Skeletal muscle satellite cell (primary cell): ENCODE measurements at regions not wholly inside any gene's neighbourhood (a gene's known extent, or its start where the extent isn't known, plus 50 kb on each side); places are given as distances from the start of the nearest gene placed in this dataset.

Experiments used
- H3K27me3 ChIP-seq: 2 replicates; pipeline ENCODE4 v1.7.0; 2013; ENCODE audit warnings: low read length; ENCODE audit not compliant: control insufficient read depth, insufficient read depth
- H3K36me3 ChIP-seq: 2 replicates; pipeline ENCODE4 v1.7.0; 2013; ENCODE audit warnings: mild to moderate bottlenecking, control low read depth, low read length; ENCODE audit not compliant: insufficient read depth
- H3K4me1 ChIP-seq: 2 replicates; pipeline ENCODE4 v1.7.0; 2013; ENCODE audit warnings: low read length; ENCODE audit not compliant: control insufficient read depth, insufficient read depth
- H3K4me2 ChIP-seq: 2 replicates; pipeline ENCODE4 v1.7.0; 2013; ENCODE audit warnings: mild to moderate bottlenecking, low read length
- H3K4me3 ChIP-seq: 2 replicates; pipeline ENCODE4 v1.7.0; 2013; ENCODE audit warnings: low read length
- H3K9ac ChIP-seq: 2 replicates; pipeline ENCODE4 v1.7.0; 2013; ENCODE audit warnings: mild to moderate bottlenecking, low read depth, low read length, moderate library complexity
- H3K9me3 ChIP-seq: replicated peaks from 2 replicates; pipeline ENCODE4 v1.7.0; 2013; ENCODE audit warnings: mild to moderate bottlenecking, control low read depth, low read length

DNA sequence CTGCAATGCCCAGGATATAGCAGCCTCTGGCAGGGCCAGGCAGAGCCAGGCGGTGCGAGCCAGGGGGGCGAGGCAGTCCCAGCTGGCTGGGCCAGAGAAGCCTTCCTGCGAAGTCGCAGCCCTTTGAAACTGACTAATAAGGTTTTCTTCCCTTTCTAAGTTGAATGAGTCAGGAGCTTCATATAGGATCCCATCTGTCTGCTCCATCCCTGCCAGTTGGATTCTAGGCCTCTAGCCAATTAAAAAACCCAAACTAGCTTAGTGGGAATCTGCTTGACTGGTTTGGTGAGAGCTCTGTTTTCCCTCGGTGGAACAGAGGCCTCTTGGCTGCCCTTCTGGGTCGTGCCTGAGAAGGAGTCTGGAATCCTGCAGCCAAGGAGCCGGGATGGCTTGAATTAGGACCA is 70.1 kb upstream of the RAPGEF1 start:
- H3K4me1 ChIP-seq = peaks cover 11% of the 10 kb centered on the region
- no peak overlapping the region for H3K4me2 ChIP-seq
- peaks cover 92% of the 10 kb centered on the region for H3K27me3 ChIP-seq
- H3K9me3 ChIP-seq = no peaks in the 10 kb centered on the region
- H3K9ac ChIP-seq = no peak overlapping the region
- no peak overlapping the region for H3K4me3 ChIP-seq
- no peaks in the 10 kb centered on the region for H3K36me3 ChIP-seq

DNA sequence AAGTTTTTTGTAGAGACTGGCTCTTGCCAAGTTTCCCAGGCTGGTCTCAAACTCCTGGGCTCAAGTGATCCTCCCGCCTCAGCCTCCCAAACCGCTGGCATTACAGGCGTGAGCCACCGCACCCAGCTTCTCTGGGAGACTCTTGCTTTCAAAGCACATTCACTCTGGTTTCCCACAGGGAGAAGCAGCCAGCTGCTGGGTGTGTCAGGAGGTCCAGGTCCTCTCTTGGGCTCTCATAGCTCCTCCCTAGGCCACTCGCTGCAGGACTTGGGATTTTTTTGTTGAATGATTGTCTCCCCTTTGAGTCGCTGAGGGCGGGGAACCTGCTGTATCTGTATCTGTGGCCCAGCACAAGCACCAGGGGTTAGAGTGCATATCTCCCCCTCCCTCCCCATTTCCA is 68.4 kb upstream of the RAPGEF1 start:
- H3K9me3 ChIP-seq = no peaks in the 10 kb centered on the region
- no peaks in the 10 kb centered on the region for H3K36me3 ChIP-seq
- no peak overlapping the region for H3K4me3 ChIP-seq
- H3K4me1 ChIP-seq = peaks cover 7% of the 10 kb centered on the region
- H3K4me2 ChIP-seq = no peak overlapping the region
- H3K9ac ChIP-seq = no peak overlapping the region
- peaks cover 91% of the 10 kb centered on the region for H3K27me3 ChIP-seq

DNA sequence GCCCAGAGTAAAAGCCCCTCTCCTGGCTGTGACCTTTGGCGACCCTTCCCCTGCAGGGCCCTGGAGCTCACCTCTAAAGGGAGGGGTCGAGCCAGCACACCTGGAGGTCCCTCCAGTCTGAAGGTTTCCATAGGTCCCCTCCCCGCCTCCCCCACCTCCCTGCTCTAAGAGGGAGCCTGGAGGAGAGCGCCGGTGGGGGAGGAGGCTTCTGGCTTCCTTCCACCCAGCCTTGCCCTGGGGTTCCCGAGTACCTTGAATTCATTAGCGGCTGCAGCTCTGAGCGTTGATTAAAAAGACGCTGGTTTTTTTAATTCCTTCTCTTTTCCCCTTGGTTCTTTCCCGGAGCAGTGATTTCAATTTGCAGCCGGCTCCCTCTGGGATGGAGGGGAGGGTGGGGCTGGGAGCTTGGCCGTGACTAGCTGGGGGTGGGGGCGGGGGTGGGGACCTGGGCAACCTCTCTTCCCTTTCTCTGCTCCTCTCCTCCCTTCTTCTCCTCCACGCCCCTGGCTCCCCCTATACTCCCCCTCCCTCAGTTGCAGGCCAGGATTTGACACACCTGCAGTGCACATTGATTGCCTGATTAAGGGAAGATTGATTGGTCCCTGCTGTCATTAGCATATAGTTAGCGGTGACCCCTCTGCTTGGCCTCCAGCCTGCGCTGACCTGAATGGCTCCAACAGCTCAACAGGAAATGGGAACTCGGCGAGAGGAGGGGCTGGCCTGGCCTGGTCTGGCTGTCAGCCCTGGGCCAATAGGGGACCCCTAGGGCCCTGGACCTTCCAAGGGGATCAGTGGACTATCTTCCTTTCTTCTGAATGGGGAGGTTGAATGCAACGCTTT is 67.5 kb upstream of the RAPGEF1 start:
- Histone ChIP-seq H3K4me3 (no peak overlapping the region), H3K4me1 (no peaks in the 10 kb centered on the region), H3K9me3 (no peaks in the 10 kb centered on the region), H3K27me3 (peaks cover 88% of the 10 kb centered on the region), H3K36me3 (no peaks in the 10 kb centered on the region), H3K4me2 (no peak overlapping the region), H3K9ac (no peak overlapping the region)

DNA sequence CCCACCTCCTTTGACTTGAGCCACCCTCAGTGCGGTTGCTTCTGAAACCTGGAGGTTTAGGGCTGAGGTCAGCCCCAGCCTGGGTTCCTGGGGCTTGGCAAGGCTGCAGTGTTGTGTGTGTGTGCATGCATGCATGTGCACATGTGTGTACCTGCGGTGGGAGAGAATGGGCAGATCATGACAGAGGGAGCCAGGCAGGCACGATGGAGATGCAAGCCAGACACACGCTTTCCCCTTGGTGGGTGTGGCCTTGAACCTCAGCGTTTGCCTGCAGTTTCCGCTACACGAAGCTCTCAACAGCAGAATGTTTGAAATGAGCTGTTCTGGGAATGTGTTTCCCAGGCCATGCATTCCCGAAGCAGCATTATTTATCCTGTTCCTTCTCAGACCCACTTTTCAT is 65.9 kb upstream of the RAPGEF1 start:
- H3K4me2 ChIP-seq = no peak overlapping the region
- no peak overlapping the region for H3K4me3 ChIP-seq
- no peaks in the 10 kb centered on the region for H3K9me3 ChIP-seq
- H3K4me1 ChIP-seq = no peaks in the 10 kb centered on the region
- peaks cover 88% of the 10 kb centered on the region for H3K27me3 ChIP-seq
- H3K36me3 ChIP-seq = no peaks in the 10 kb centered on the region
- H3K9ac ChIP-seq = no peak overlapping the region

DNA sequence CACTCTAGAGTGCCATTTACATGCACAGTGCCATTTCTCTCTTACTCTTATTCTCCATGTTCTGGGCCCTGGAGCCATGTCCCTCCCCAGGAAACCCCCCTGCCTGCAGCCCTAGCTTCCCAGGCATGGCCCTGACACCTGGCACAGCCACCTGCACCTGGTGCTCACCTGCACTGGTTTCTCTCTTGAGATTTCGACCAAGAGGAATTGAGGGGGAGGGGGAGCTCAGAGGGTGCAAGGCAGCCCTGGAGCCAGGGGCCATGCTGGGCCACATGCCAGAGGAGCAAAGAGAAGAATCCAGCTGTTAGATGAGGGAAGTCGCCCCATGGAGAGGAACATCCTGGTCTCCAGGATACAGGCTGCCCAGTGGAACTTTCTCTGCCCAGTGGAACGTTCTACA is 65.0 kb upstream of the RAPGEF1 start:
- H3K4me1 ChIP-seq = no peaks in the 10 kb centered on the region
- H3K36me3 ChIP-seq = no peaks in the 10 kb centered on the region
- peaks cover 86% of the 10 kb centered on the region for H3K27me3 ChIP-seq
- no peaks in the 10 kb centered on the region for H3K9me3 ChIP-seq
- H3K9ac ChIP-seq = no peak overlapping the region
- no peak overlapping the region for H3K4me2 ChIP-seq
- no peak overlapping the region for H3K4me3 ChIP-seq

DNA sequence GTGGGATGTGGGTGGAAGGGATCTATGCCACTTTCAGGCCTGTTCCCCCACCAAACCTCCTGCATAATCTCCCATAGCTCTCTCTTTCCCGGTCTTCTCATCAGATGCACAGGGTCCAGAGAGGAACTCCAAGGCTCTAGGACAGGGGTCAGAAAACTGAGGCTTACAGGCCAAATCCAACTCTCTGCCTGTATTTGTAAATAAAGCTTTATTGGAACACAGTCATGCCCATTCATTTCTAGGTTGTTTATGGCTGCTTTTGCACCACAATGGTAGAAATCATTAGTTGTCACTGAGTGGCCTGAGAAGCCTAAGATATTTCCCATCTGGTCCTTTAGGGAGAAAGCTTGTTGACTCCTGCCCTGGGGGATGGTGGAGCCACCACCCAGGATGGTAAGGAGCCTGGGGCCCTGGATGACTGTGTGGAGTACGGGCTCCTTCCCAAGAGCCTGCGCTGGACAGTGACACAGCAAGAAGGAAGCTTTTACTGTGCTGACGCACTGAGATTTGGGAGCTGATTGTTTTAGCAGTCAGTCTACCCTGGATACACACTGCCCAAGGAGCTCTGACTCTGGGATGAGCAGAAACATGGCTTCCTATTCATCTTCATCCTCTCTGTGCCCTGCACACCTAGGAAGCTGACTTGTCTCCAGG is 64.0 kb upstream of the RAPGEF1 start:
- Histone ChIP-seq H3K9me3 (no peaks in the 10 kb centered on the region), H3K36me3 (no peaks in the 10 kb centered on the region), H3K4me2 (no peak overlapping the region), H3K9ac (no peak overlapping the region), H3K4me3 (no peak overlapping the region), H3K27me3 (peaks cover 79% of the 10 kb centered on the region), H3K4me1 (no peaks in the 10 kb centered on the region)

DNA sequence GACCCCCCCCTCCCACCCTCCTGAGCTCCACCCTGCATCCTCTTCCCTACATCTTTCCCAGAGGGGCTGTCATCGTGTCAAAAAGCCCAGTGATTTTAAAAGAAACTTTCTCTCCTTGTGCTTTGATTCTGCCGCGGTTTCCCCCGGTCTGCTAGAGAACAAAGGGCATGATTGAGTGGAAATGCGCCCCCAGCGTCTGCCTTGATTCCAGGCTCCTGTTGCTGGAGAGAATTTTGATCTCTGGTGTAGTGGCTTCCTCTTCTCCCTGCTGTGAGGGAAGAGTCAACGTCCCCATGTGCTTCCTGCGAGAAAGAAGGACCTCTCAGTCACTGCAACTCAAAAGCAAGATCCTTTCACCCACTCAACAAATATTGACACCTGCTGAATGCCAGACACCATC is 61.9 kb upstream of the RAPGEF1 start:
- Histone ChIP-seq H3K27me3 (peaks cover 81% of the 10 kb centered on the region), H3K9ac (no peak overlapping the region)

DNA sequence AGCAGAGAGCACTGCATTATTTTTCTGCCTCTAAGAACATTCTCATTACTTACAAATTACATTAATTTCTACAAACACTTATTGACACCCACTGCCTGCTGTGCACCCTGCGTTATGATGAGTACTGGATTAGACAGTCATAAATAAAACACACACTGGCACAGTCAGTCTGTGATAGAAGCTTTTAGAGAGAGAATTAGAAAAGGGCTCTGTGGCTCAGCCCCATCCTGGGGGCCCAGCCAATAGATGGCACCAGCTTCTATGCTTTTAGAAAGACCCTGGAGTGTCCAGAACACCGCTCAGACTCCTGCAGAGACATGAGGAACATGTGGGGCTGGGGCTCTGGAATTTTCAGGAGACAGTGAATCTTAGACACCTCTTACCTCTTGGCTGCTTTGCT is 61.0 kb upstream of the RAPGEF1 start:
- no peak overlapping the region for H3K9ac ChIP-seq
- peaks cover 76% of the 10 kb centered on the region for H3K27me3 ChIP-seq
- no peak overlapping the region for H3K4me2 ChIP-seq
- H3K4me1 ChIP-seq = no peaks in the 10 kb centered on the region
- no peaks in the 10 kb centered on the region for H3K9me3 ChIP-seq
- H3K4me3 ChIP-seq = no peak overlapping the region
- no peaks in the 10 kb centered on the region for H3K36me3 ChIP-seq

More for the DNA sequence above, 61.9 kb upstream of the RAPGEF1 start:
- Histone ChIP-seq H3K36me3 (no peaks in the 10 kb centered on the region), H3K4me1 (no peaks in the 10 kb centered on the region), H3K9me3 (no peaks in the 10 kb centered on the region), H3K4me3 (no peak overlapping the region), H3K4me2 (no peak overlapping the region)

DNA sequence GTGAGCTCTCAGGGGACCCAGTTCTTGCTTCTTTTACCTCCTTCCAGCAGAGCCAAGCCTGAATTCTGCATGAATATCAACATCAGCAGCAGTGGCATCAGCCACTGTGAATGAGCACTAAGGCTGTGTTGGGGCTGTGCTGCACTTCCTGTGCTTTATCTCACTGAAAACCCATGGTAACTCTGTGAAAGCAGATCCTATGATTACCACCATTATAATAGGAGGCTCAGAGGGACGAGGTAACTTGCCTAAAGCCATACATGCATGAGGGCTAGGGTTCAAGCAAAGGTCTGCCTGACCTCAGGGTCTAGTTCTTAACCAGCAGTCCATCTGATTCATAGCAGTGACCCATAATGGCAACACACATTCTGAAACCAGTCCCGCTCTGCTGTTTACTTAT is 60.5 kb upstream of the RAPGEF1 start:
- H3K9ac ChIP-seq = no peak overlapping the region
- H3K27me3 ChIP-seq = peaks cover 76% of the 10 kb centered on the region
- no peak overlapping the region for H3K4me2 ChIP-seq
- no peaks in the 10 kb centered on the region for H3K36me3 ChIP-seq
- no peak overlapping the region for H3K4me3 ChIP-seq
- H3K4me1 ChIP-seq = no peaks in the 10 kb centered on the region
- no peaks in the 10 kb centered on the region for H3K9me3 ChIP-seq

DNA sequence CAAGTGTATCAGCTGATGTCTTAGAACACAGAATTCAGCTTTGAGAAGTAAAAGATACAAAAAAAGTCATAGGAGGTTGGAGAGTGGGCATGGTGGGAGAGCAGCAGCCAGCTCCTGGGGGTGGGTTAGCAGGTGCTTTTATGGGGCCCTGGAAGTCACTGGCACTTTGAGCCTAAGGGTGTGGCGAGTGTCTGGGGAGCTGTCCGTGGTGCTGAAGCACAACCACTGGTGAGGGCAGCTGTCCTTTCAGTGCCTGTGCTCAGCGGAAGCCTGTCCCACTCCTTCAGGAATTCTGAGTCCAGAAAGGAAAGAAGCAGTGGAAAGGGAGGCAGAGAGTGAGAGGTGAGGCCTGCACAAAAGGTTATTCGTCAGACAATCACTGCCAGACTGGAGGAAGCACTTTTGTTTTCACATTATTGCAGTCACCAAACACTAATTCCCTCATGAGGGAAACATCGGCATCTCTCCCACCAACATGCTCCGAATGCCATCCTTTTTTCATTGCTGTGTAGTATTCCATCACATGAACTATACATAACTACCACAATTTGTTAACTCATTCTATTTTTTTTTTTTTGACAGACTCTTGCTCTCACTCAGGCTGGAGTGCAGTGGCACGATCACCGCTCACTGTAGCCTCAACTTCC is 59.4 kb upstream of the RAPGEF1 start:
- Histone ChIP-seq H3K9ac (no peak overlapping the region), H3K27me3 (peaks cover 77% of the 10 kb centered on the region), H3K4me1 (no peaks in the 10 kb centered on the region), H3K4me3 (no peak overlapping the region), H3K36me3 (no peaks in the 10 kb centered on the region), H3K4me2 (no peak overlapping the region), H3K9me3 (no peaks in the 10 kb centered on the region)

DNA sequence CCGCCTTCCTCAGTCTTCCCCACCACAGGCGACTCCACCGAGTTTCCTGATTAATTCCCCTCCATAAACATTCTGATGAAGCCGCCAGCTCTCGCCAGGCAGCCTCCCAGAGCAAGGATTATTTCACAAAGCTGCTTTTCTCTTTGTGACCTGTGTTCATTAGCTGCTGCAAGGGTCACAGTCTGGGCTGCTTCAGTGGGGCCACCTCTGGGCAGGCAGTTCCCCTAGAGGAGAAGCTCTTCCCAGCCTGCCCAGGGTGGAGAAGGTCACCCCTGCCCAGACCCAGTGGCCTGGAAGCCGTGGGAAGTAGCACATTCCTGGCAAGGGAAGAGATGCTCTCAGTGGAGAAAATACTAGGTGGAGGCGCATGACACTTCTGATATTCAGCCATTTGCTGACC is 58.4 kb upstream of the RAPGEF1 start:
- H3K36me3 ChIP-seq = no peaks in the 10 kb centered on the region
- no peak overlapping the region for H3K9ac ChIP-seq
- no peaks in the 10 kb centered on the region for H3K4me1 ChIP-seq
- H3K27me3 ChIP-seq = peaks cover 75% of the 10 kb centered on the region
- no peak overlapping the region for H3K4me2 ChIP-seq
- no peak overlapping the region for H3K4me3 ChIP-seq
- no peaks in the 10 kb centered on the region for H3K9me3 ChIP-seq
